ENCODE measurements at regions not wholly inside any gene's neighbourhood (a gene's known extent, or its start where the extent isn't known, plus 50 kb on each side); places are given as distances from the start of the nearest gene placed in this dataset.

GRCh38 chr13:59441596-59442280 is 722.0 kb downstream of the DIAPH3 start:
- TF ChIP-seq CTCF (IDR thresholded peaks at IDR 0.05) (no peak), EP300 (IDR thresholded peaks at IDR 0.05) (no peak)

Measured in sigmoid colon (tissue), 4 donors.